HG03108 (cell line): ENCODE measurements at regions not wholly inside any gene's neighbourhood (a gene's known extent, or its start where the extent isn't known, plus 50 kb on each side); places are given as distances from the start of the nearest gene placed in this dataset.

Source experiments
- ATAC-seq: cut with Tn5 transposase; IDR thresholded peaks from one replicate; pipeline ENCODE4 v1.9.1; 2021; ENCODE audit warnings: moderate library complexity; ENCODE audit not compliant: unreplicated experiment

DNA sequence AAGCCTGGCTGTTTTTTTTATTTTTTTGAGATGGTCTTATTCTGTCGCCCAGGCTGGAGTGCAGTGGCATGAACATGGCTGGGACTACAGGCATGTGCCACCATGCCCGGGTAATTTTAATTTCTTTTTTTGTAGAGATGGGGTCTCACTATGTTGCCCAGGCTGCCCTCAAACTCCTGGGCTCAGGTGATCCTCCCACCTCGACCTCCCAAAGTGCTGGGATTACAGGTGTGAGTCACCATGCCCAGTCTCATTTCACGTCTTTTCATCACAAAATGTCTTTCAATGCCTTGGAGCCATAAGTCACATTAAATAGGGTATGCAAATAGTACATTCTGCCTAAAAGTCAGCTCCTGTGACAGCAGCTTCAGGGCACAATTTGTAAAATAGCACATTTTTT, 52.8 kb downstream of the SOX2 start:
- ATAC-seq, result no peak

DNA sequence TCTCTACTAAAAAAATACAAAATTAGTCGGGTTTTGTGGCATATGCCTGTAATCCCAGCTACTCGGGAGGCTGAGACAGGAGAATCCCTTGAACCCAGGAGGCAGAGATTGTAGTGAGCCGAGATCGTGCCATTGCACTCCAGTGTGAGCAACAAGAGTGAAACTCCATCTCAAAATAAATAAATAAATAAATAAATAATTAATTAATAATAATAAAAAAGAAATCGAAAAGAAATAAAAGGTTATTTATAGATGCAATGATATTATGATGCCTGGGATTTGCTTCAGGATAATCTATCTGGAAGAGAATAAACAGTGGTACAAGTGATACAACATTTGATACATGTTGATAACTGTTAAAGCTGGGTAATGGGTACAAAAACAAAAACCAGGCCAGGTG, 58.6 kb downstream of the SOX2 start:
- ATAC-seq, result no peak

DNA sequence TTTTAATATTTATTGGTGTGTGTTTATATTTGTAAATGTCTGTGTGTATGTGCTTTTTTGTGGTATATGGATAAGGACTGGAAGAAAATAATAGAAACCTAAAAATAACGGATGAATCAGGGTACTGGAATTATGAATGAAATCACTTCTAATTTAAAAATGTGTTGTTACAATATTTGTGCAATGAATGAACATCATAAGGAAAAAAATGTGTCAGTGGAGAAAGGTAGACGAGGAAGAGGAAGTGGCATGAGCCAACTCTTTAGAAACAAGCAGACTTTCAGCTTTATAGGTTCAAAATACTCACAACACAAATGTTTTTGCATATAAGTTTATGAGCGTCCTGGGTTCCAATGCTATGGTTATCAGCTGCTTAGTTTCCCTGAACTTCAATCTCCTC, 59.4 kb downstream of the SOX2 start:
- no peak for ATAC-seq

DNA sequence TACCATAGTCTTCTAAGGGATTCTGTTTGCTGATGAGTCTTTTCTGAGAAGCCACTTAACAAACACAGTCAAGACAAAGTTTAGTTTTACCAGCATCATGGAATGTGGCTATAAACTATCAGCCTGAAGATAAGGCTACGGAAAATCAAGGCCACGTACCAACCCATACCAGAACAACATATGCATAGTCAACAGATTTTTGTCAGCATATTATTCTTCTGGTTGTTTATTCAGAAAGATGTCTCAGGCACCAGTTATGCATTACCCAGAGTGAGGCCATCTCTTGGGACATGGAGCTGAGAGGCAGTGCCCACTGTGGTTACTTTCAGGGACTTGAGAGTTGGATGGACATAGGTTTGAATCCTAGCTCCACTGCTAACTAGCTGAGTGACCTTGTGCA, 60.4 kb downstream of the SOX2 start:
- no peak for ATAC-seq

DNA sequence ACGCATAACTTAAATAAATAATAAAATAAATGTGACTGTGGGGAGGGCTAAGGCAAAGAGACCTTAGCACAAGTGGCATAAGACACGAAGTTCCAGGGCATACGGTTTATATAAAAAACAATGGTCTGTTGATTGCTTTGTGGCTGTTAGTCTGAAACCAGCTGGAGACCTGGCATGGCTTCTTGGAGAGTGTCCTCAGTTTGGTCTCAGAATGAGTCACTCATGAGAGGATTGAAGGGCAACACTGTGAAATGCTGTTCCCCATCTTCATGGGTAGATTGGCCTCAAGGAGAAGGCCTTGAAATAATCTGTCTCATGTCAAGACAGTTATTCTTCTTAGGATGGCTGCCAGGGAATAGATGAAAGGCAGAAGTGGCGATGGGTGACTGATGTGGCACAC, 62.2 kb downstream of the SOX2 start:
- ATAC-seq, result no peak

DNA sequence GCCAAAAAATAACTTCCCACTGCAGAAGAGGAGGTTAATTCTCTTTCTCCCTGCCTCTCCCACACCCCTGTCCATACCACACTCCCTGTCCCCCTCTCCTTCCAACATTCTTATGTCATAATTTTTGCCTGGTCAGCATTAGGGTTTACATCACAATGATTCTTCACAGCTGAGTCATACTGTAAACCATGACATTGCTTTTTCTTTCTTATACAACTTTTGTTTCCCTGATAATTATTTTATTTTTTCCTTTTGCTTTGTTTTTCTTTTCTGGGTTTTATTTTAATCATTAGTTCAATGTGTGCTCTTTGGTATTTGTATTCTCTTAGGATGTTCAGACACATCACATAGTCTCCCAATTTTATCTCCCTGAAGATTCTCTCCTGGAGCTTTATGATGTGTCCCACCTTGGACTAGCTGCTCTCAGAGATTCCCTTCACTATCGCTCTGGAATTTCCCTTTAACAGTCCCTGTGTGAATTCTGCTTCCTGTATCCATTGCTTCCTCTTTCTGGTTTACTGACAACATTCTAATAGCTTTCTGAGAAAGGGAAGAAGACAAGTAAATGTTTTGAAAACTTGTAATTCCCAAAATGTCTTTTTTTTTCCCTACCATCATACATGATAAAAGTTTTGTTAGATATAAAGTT, 70.7 kb downstream of the SOX2 start:
- no peak for ATAC-seq

DNA sequence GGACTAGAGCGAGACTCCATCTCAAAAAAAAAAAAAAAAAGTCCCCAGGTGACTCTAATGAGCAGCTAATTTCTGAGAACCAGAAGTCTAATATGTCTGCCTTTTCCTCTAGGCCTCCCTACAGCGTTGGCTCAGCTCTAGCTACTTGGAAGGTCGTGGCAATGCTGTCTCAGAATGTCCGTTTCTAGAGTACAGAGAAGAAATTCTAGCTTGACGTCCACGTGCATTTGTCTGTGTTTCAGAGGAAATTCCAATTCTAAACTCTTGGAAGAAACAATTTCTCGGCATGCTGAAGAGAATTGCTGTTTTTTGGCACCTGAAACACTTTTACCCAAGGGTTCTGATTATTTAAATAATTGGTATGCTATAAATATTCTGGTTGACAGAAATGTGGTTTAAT, 78.8 kb downstream of the SOX2 start:
- ATAC-seq, result no peak

DNA sequence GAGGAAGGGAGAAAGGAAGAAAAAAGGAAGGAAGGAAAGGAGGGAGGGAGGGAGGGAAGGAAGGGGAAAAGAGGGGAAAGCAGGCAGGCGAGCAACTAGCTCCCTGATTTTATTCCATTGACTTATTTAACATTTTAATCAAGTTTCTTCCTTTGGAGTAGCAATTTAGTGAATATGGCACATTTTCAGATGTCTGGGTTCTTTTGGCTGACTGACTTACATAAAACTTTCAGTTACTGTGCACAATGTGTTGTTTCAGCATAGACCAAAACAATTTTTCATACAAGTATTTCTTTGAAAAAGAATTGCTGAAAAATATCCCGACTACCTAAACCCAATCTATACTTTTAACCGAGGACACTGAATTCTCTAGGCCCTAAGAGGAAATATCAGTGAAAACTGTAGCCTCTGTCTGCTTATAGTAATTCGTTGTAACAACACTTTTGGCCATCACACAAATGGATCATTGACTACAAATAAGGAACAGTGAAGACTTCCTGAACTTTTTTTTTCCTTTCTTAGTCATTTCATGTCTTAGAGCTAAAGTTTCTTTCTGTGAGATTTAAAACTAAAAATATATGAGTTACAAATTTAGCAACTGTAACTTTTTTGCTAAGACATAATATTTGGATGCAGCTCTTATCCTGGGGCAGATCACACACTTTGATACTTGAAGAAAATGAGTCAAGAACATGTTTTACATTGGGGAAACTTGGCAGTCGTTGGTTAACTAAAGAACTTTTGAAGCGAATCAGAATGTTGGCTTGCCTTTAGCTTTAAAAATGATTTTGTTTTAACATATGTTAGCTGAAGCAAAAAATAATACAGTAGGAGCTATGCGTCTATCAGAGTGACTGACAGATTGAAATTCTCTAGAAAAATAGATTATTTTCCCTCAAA, 79.6 kb downstream of the SOX2 start:
- no peak for ATAC-seq

DNA sequence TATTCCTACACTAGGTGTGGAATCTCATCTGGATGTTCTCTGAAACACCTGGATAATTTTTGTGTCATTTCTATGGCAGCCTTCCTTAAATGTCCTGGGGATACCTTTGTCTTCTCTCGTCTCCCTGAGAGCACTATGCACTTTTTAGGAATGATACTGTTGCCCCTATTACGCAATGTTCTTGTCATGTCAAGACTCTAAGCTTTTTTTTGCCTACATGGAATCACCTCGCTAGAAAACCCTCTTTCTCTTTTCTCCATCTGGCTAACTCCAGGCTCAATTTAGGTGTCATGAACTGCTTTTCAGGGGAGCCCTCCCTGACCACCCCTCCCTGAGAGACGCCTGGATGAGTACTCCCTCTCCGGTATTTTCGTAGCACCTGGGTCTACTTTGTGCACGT, 81.3 kb downstream of the SOX2 start:
- ATAC-seq, result no peak

DNA sequence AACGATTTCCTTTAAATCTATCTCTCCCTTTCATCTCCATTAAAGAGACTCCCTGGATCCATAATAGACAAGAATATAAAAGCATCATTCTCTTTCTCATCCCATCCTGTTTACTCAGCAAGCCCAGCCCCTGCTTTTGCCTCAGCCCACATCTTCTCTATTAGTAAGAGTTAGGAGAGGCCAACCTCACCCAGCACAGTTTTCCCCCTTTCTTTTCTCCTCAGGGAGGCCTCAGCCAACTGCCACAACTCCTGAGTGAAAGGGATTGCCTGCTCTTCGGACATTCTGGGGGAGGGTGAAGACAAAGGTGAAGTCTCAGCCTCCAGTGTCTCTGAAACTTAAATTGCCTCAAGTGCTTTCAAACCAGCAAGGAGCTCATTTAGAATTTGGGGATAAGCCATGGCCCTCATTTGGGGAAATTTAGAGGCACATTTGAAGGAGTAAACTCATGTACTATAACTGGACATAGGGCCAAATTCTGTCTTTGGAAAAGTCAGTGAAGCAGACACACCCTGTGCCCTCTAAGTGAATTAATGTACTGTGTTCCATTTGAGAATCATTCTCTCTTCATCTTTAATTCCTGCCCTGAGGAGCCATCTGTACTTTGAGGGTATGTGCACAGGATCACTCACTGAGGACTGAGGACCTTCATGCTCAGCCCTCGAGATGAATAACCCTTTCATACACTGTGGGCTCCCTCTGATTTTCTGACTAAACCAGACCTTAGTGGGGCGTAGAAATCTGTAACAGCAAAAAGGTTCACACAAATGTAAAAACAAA, 82.5 kb downstream of the SOX2 start:
- no peak for ATAC-seq

DNA sequence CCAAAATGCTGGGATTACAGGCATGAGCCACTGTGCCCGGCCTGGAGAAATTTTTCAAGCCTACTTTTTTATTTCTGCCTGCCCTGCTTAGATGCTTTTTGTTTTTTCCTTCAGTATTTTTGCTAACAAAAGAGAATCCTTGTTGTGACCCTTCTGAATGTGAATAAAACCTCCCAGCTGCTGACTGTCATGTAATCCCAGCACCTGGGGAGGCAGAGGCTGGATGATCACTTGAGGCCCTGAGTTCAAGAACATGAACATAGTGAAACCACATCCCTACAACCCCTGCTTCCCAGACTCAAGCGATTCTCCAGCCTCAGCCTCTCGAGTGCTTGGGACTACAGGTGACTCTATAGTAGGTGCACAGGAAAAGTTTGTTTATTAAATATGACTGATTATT, 84.9 kb downstream of the SOX2 start:
- no peak for ATAC-seq

DNA sequence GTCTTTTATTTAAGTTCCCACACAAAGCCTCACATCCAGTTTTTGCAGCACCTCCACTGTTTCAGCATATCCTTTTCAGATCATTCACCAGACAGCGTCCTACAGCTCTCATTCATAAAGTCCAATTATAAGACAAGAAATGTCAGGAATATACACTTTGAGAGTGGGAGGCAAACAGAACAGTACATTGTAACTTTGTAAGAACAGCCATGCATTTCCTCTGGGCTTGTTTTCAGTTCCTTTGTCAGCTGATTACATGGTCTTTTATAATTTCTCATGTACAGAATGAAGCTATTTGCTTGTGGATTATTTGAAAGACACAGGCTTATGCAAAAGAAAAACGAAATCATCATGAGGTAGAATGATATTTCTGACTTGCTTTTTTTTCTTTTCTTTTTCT, 85.7 kb downstream of the SOX2 start:
- ATAC-seq, result no peak

DNA sequence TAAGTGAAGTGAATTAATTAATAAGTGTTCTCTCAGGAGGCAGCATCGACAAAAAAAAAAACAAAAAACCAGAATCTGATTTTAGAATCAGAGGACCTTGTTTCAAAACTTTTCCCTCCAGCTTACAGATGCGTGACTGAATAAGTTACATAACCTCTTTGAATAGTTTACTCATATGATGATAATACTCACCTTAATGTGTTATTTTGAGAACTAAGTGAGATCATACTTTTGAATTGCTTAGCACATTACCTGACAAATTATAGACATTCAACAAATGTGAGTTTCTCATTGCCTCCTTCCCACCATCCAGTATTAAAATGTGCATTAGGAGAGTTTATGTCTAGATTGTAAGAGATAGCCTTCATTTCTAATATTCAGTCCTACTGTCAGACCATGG, 94.0 kb downstream of the SOX2 start:
- no peak for ATAC-seq

DNA sequence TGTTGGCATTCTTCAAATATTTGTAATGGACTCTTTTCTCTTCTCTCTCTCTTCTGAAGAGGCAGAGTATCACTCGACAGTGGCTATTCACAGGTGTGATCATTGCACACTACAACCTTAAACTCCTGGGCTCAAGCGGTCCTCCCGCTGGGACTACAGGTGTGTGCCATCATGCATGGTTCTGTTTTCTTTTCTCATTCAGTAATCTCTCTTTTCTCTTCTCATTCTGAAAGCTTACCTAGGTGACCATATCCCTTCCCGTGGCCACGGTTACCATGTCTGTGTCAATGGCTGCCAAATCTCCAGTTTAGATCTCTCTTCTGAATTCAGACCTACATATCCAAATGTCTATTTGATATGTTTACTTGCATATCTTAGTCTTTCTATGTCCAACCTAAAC, 96.3 kb downstream of the SOX2 start:
- no peak for ATAC-seq

DNA sequence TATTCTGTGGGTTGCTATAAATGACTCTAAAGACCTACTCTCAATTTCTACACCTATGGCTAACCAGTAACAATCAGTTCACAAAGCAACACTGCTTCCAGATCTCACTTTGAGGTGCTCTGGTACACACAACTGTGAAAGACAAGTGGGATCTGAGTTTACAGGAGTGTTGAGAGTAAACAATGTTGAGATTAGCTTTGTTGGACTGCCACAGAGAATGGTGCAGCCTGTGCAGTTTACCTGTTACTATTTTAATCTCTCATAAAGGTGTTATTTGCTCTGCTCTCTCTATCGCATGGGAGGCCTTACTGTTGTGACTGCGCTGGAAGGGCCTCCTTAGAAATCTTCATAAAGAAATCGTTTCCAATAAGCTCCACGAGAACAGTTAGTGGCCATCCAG, 112.0 kb downstream of the SOX2 start:
- ATAC-seq, result no peak

DNA sequence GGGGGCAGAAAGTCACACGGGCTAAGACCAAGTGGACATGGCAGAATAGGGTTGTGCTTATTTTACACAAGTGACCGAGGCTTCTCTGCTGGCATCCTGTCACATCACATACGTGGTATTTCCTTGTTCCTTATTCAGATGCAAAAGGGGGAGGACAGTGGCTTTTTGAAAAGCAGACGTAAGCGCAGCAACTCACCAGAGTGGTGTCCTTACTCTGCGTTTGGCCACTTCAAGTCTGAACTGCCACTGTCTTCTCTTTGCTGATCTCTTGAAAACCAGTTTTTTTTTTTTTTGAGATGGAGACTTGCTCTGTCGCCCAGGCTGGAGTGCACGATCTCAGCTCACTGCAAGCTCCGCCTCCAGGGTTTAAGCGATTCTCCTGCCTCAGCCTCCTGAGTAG, 113.2 kb downstream of the SOX2 start:
- no peak for ATAC-seq

DNA sequence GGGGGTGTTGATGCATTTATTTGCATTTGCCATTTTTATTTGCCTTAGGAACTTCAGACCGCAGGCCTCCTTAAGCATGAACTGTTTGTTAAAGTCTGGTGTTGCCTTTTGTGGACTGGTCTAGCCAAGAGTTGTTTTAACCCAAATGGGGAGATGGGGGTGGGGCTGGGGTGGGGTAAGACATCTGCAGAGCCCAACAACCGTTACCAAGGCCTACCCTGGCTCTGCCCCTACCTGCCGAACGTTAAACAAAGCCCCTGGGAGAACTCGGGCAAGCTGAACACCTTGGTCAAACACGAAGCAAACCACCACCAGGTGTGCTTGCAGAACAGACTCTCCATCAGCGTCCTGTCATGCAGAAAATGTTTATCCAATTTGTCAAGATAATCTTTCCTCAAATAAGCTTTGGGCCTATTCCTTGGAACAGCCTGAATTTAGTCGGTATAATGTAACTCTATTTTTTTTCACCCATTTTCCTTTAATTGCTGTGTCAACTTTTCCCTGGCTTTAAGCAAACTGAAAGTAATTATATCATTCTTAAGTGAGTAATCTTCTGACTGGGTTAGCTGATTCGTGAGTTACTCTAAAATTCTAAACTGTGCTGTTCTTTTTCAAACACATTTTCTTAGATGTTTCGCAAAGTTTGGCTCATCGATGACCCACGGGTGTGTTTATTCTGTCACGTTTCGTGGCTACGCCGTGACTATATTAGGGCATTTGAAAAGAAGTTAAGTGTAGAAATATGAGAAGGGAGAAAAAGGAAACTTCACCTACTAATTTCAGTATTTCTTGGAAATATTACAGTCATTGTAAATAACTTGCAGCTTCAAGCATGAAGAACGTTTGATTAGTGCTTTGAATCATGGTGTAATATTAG, 127.6 kb downstream of the SOX2 start:
- ATAC-seq, result no peak

DNA sequence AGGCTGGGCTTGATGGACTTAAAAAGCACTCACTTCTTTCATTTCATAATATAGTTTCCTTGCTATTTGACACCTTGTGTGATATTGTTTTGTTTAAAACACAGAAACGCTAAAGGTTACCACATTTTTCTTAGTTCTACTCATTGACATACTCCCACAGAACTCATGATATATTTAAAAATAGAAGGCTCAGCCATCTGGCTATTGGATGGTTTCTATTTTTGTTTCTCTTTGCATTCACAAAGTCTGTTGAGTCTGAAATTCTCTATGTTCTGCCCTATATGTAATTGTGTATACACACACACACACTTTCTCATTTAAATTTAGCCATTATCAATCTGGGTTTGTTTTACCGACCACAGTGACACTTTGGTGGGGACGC, 128.2 kb downstream of the SOX2 start:
- ATAC-seq, result no peak

DNA sequence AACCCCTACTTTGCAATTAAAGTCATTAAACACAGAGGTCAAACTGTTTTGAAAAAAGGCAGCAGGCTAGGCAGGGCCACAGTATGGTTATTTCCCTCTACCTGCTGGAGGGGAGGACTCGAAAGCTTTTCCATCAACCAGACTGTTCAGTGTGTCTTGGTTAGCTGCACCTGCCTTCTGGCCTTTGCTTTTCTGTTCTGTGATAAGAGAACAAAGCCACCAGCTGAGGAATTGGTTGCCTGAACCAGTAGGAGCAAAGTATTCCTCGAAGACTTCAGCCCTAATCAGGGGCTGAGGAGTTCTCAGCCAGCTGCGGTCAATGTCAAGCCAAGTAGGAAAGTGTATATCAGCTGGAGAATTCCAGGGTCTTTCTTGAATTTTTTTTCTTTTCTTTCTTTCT, 132.5 kb downstream of the SOX2 start:
- no peak for ATAC-seq

DNA sequence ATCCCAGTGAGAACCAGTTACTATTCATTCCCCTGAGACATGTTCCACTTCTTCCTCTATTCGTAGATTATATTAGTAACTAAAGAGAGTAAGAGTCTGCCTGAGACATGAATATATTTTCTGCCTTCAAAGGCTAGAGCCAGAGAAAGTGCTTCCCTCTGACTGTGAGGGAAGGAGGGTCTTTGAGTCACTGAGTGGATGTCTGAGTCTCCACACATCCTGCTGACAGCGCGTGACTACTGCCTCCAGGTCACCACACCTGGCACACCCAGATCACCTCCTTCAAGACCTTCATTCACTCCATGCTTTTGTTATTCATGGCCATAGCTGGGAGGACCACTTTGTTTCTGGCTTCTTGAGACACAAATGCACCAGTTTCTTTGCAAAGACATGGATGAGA, 135.6 kb downstream of the SOX2 start:
- ATAC-seq, result no peak

DNA sequence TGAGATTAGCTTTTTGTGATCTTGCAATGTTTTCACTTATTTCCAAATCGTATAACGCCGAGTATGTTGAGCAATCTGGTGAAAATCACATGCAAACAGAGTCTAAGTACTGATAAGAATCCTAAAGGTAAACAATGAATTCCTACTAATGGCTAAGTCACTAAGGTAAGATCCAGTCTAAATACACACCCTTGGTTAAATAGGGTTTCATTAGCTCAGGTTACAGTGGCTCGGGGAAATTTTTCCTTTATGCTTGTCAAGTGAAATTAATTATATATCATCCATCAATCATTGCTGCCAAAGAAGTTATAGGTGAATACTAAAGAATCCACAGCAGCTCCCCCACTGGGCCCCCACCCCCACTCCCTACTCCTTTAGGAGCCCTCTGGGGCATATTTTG, 139.3 kb downstream of the SOX2 start:
- ATAC-seq, result no peak
